Heart left ventricle (tissue), 16 donors: ENCODE measurements at regions not wholly inside any gene's neighbourhood (a gene's known extent, or its start where the extent isn't known, plus 50 kb on each side); places are given as distances from the start of the nearest gene placed in this dataset.

Experiments
- ATAC-seq, 4 donors: fragments of 200-7000 bp; cut with Tn5 transposase; one replicate each; pipeline ENCODE4 v1.9.1; 2020 to 2022; ENCODE audit warnings: moderate library complexity in 4 of 4, mild to moderate bottlenecking in 3 of 4, moderate number of reproducible peaks in 1 of 4
- DNase-seq, 5 donors: peaks; one replicate each; pipeline ENCODE4 v3.0.0-alpha.2; 2020
- H3K27ac ChIP-seq, 12 donors: fragments of 200-600 bp; sonication (generic) in 4 of 12; one replicate each; pipeline versions ENCODE4 v1.5.0 to v1.8.0; 2016 to 2022; ENCODE audit warnings: mild to moderate bottlenecking in 2 of 12
- H3K27me3 ChIP-seq, 9 donors: fragments of 200-600 bp; sonication (generic) in 2 of 9; one replicate each; pipeline versions ENCODE4 v1.5.1 to v1.8.0; 2016 to 2022; ENCODE audit warnings: mild to moderate bottlenecking in 3 of 9
- H3K36me3 ChIP-seq, 9 donors: fragments of 200-600 bp; sonication (generic) in 2 of 9; one replicate each; pipeline versions ENCODE4 v1.5.0 to v1.8.0; 2018 to 2022; ENCODE audit warnings: mild to moderate bottlenecking in 2 of 9
- H3K4me1 ChIP-seq, 12 donors: fragments of 200-600 bp; sonication (generic) in 4 of 12; one replicate each; pipeline versions ENCODE4 v1.5.0 to v1.8.0; 2016 to 2022; ENCODE audit warnings: mild to moderate bottlenecking in 3 of 12
- H3K4me3 ChIP-seq, 12 donors: fragments of 200-600 bp; sonication (generic) in 4 of 12; one replicate each; pipeline versions ENCODE4 v1.5.0 to v1.8.0; 2017 to 2022; ENCODE audit warnings: mild to moderate bottlenecking in 9 of 12, moderate library complexity in 4 of 12
- H3K9me3 ChIP-seq, 12 donors: fragments of 200-600 bp; sonication (generic) in 4 of 12; one replicate each; pipeline versions ENCODE4 v1.5.0 to v1.8.0; 2016 to 2022; ENCODE audit warnings: mild to moderate bottlenecking in 1 of 12
- POLR2A ChIP-seq, 2 donors: fragments of 450-650 bp; IDR thresholded peaks; one replicate each; pipeline ENCODE4 v1.6.1; 2017; ENCODE audit warnings: antibody characterized with exemption in 2 of 2, mild to moderate bottlenecking in 2 of 2, moderate library complexity in 2 of 2
- WGBS, 4 donors: extraction: QIAGEN DNeasy Blood & Tissue Kit in 2 of 4; methylation state at CpG; one replicate each; pipeline versions ENCODE4 v1.1.5 to v1.1.7; 2013 to 2018; 5-methylcytosine and 5-hydroxymethylcytosine counted together
- intact Hi-C, 10 donors: fragments of 100-400 bp; cut with DNase I; formaldehyde crosslinking; loops; one replicate each; pipeline versions ENCODE4 v1.11.1 to v1.14.2; 2022
- TF ChIP-seq, protein P1 (sequence below), 12 donors: fragments of 200-600 bp; sonication (generic) in 4 of 12; IDR thresholded peaks; one replicate each; pipeline versions ENCODE4 v1.5.0 to v1.8.0; 2018 to 2022; ENCODE audit warnings: antibody characterized with exemption in 12 of 12, mild to moderate bottlenecking in 5 of 12
- donor health status: ischemic (EF 13 %, LVEDD 7.1; RV severe dilation, severe dysfunction).
- donor health status: healthy with polysubstance abuse.
- donor health status: DM: no; HTN: yes; CAD: no.
- donor health status: DM: no; HTN: no; CAD: no.
- donor health status: ischemic (EF 25% LVEDD 6.9; RV normal size, moderate dysfunction).
- donor health status: ischemic (EF 25% LVEDD 5.7; RV mildly dilated, moderate dysfunction).
- donor health status: healthy.
- donor health status: DM: yes; HTN: yes; CAD: no.
- donor health status: ischemic (EF 35%, LVEDD 5.7; RV mildly dilated, moderate dysfunction).
- donor health status: nonischemic (EF 11% LVEDD 7.7; RV severe dilation, severe dysfunction).
- donor health status: DM: yes; HTN: yes; CAD: no.
- donor health status: PGD.
- donor health status: ischemic (EF 29% LVEDD 5.4; RV normal size, mild dysfunction).
- donor health status: nonischemic (EF 23%, LVEDD 6.1; RV moderate dilation, normal function).

DNA sequence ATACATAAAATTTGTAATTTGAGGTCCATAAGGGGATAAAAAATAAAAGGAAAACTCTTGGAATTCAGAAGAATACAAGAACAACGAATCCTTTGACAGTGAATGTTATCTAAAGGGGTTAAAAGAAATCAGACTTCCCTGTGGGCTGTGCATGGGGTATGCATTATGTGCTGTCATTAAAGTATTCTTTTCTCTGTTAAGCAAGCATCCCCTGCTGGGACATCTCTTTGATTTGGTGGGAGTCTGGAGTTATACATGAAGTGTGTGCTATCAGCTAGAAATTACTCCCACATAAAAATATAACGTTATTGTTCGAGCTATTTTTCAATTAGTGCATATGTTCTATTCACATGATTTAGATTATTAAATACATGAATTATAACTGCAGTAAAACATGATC is 195.2 kb downstream of the CENPW start:
- peaks cover 0 to 6% (median 0%) of the 10 kb centered on the region in 9 donors for H3K27me3 ChIP-seq
- DNase-seq (no peak), ATAC-seq (no peak)
- H3K9me3 ChIP-seq = no peaks in the 10 kb centered on the region
- TF ChIP-seq, protein P1, sequence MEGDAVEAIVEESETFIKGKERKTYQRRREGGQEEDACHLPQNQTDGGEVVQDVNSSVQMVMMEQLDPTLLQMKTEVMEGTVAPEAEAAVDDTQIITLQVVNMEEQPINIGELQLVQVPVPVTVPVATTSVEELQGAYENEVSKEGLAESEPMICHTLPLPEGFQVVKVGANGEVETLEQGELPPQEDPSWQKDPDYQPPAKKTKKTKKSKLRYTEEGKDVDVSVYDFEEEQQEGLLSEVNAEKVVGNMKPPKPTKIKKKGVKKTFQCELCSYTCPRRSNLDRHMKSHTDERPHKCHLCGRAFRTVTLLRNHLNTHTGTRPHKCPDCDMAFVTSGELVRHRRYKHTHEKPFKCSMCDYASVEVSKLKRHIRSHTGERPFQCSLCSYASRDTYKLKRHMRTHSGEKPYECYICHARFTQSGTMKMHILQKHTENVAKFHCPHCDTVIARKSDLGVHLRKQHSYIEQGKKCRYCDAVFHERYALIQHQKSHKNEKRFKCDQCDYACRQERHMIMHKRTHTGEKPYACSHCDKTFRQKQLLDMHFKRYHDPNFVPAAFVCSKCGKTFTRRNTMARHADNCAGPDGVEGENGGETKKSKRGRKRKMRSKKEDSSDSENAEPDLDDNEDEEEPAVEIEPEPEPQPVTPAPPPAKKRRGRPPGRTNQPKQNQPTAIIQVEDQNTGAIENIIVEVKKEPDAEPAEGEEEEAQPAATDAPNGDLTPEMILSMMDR (IDR thresholded peaks at IDR 0.05) = no peak
- no peak for TF ChIP-seq POLR2A (IDR thresholded peaks at IDR 0.05)
- no peaks in the 10 kb centered on the region for H3K36me3 ChIP-seq
- intact Hi-C loops = no loop called here
- H3K27ac ChIP-seq = no peak overlapping the region
- H3K4me3 ChIP-seq = no peak overlapping the region
- WGBS, 4 donors = 59 to 73% (median 66%) methylated on average over 3 of the region's 3 CpGs
- H3K4me1 ChIP-seq = peaks cover 0 to 5% (median 0%) of the 10 kb centered on the region in 12 donors

DNA sequence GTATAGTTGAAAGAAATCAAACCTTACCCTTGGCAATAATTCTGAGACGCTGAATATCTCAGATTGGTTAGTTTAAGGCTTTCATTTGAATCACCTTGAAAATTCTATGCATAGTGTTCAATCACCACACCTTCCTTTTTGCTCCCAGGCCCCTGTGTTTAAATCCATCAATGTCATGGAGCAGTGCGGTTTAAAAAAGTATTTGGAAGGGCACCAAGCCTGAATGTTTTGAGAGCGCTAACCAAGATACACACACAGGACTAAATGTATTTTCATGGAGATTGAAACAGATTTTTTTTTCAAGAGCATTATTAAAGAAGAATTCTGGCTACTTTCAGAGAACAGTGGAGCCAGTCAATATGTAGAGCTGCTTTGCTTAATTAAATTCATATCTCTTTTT is 195.7 kb downstream of the CENPW start:
- intact Hi-C loops = no loop called here
- Histone ChIP-seq H3K27me3 (peaks cover 0 to 6% (median 0%) of the 10 kb centered on the region in 9 donors), H3K4me3 (no peak overlapping the region), H3K9me3 (no peaks in the 10 kb centered on the region), H3K36me3 (no peaks in the 10 kb centered on the region), H3K4me1 (peaks cover 0 to 5% (median 0%) of the 10 kb centered on the region in 12 donors), H3K27ac (no peak overlapping the region)
- ATAC-seq (no peak), DNase-seq (no peak)
- WGBS, 4 donors = 67 to 80% (median 78%) methylated on average over 3 of the region's 3 CpGs
- TF ChIP-seq, protein P1 (IDR thresholded peaks at IDR 0.05) = no peak
- TF ChIP-seq POLR2A (IDR thresholded peaks at IDR 0.05) = no peak

DNA sequence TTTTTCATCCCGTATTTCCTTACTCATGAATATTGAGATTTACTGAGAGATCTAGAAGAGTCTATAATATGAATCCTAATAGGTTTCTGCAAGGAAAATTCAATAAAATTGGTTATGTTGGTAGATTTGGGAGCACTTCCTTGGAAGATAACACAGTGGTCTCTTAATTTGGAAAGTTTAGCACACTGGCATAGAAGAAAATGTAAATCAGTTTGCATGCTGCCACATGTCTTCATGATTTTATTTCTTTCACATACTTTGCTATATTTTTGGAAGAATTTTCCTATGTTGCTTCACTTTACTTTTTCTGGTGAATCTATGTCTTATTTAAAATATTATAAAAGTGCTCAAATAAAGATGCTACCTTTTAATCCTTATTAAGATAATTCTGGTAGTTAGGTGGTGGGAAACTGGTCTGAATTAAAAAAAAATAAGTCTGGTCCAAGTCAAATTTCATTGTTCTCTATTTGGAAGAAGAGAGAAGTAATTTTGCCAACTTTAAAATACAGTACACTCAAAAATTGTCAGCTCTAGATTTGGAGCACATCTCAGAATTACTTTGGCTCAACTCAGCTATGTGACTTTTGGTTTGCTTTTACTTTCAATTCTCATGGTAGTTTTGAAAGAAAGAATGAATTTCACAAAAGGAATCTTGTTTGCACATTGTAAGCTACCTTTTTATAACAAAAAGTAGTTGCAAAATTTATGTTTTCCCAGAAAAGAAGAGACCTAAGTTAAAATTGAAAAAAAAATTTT is 197.3 kb downstream of the CENPW start:
- TF ChIP-seq, protein P1 (IDR thresholded peaks at IDR 0.05) = no peak
- TF ChIP-seq POLR2A (IDR thresholded peaks at IDR 0.05) = no peak
- Histone ChIP-seq H3K36me3 (no peaks in the 10 kb centered on the region), H3K27me3 (peaks cover 0 to 6% (median 0%) of the 10 kb centered on the region in 9 donors), H3K4me1 (no peaks in the 10 kb centered on the region), H3K27ac (no peak overlapping the region), H3K9me3 (no peaks in the 10 kb centered on the region), H3K4me3 (no peak overlapping the region)
- no peak for DNase-seq
- WGBS, 4 donors = 78 to 84% (median 81%) methylated on average over 1 of the region's 1 CpG
- intact Hi-C loops = no loop called here
- ATAC-seq = no peak

DNA sequence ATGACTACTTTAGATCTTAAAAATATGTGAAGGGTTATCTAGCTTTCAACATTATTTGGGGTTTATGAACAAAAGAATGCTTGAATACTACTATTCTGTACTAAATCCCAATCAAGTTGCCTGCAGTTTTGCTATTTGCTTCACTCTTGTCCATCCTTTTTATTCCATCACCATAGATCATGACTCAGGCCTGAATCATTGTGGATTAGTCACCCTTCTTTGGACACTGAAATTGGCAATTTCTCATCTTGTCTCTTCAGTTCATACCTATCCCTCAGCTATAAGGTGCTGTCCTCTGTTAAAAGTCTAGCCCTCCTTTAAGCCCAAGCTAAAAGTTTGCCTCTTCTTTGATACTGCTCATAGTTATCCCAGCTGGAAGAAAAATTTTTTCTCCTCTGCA is 199.1 kb downstream of the CENPW start:
- no peaks in the 10 kb centered on the region for H3K4me1 ChIP-seq
- intact Hi-C loops = no loop called here
- no peaks in the 10 kb centered on the region for H3K36me3 ChIP-seq
- ATAC-seq = no peak
- TF ChIP-seq, protein P1 (IDR thresholded peaks at IDR 0.05) = no peak
- TF ChIP-seq POLR2A (IDR thresholded peaks at IDR 0.05) = no peak
- peaks cover 0 to under 1% (median 0%) of the 10 kb centered on the region in 12 donors for H3K9me3 ChIP-seq
- DNase-seq = no peak
- H3K4me3 ChIP-seq = no peak overlapping the region
- peaks cover 0 to 6% (median 0%) of the 10 kb centered on the region in 9 donors for H3K27me3 ChIP-seq
- no peak overlapping the region for H3K27ac ChIP-seq
